Gastrocnemius medialis (tissue), 4 donors: ENCODE measurements at regions not wholly inside any gene's neighbourhood (a gene's known extent, or its start where the extent isn't known, plus 50 kb on each side); places are given as distances from the start of the nearest gene placed in this dataset.
"Not testable (repeated sequence)": the region's sequence is repeated elsewhere in the genome, so short reads cannot be mapped to it uniquely, and the experiment has no call there.

Experiments
- POLR2A ChIP-seq, 2 donors: fragments of 450-650 bp; IDR thresholded peaks; one replicate each; pipeline ENCODE4 v1.6.1; 2017; ENCODE audit warnings: antibody characterized with exemption in 2 of 2, mild to moderate bottlenecking in 2 of 2, moderate library complexity in 2 of 2
- TF ChIP-seq, protein P1 (sequence below), 5 experiments: fragments of 450-650 bp in 3 of 5; fragments of 200-600 bp in 2 of 5; sonication (generic) in 2 of 5; IDR thresholded peaks in 4 of 5; conservative IDR thresholded peaks in 1 of 5; 1 replicate in 4 of 5; 2 replicates in 1 of 5; pipeline ENCODE4 v1.5.1; 2016 to 2019; ENCODE audit warnings: antibody characterized with exemption in 5 of 5, mild to moderate bottlenecking in 3 of 5, moderate library complexity in 3 of 5

DNA sequence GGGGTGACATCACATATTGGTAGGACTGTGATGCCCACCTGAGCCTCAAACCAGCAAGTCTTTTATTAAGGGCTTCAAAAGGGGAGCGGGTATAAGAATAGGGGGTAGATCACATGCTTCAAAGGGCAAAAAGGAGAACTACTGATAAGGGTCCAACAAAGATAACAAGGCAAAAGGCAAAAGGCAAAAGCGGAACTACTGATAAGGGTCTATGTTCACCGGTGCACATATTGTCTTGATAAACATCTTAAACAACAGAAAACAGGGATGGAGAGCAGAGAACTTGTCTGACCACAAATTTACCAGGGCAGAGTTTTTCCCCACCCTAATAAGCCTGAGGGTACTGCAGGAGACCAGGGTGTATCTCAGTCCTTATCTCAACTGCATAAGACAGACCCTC, 110.7 kb downstream of the RBMX2 start:
- TF ChIP-seq, protein P1, sequence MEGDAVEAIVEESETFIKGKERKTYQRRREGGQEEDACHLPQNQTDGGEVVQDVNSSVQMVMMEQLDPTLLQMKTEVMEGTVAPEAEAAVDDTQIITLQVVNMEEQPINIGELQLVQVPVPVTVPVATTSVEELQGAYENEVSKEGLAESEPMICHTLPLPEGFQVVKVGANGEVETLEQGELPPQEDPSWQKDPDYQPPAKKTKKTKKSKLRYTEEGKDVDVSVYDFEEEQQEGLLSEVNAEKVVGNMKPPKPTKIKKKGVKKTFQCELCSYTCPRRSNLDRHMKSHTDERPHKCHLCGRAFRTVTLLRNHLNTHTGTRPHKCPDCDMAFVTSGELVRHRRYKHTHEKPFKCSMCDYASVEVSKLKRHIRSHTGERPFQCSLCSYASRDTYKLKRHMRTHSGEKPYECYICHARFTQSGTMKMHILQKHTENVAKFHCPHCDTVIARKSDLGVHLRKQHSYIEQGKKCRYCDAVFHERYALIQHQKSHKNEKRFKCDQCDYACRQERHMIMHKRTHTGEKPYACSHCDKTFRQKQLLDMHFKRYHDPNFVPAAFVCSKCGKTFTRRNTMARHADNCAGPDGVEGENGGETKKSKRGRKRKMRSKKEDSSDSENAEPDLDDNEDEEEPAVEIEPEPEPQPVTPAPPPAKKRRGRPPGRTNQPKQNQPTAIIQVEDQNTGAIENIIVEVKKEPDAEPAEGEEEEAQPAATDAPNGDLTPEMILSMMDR (IDR thresholded peaks at IDR 0.05 in 4 of 5, conservative IDR thresholded peaks at IDR 0.05 in 1 of 5), result not testable (repeated sequence)
- TF ChIP-seq POLR2A (IDR thresholded peaks at IDR 0.05), result not testable (repeated sequence)
